ENCODE measurements at regions not wholly inside any gene's neighbourhood (a gene's known extent, or its start where the extent isn't known, plus 50 kb on each side); places are given as distances from the start of the nearest gene placed in this dataset.
A peak's percentile ranks its signal among the peaks of the same experiment; 100 is the strongest.

DNA sequence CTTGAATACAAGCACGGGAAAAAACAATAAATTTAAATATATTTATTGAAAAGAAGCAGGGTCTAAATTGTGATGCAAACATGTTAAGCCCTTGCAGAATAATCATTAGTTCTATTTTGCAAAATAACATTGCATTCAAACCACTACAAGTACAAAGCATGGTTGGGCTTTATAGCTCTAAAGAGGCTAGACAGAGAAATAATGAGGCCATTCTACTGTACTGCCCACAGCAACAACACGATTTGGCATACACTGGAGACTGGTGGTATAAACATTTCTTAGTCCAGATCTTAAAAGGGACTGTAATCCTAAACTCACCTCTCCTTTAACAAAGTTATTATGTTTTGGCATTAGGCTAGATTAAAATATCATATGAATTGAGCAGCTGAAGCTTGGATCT lies 204.3 kb upstream of the LRIG1 start:
- DNase-seq (ENCODE audit: low read depth in 1 of 2, low spot score in 2 of 2) = no peak
- no peaks in the 10 kb centered on the region for H3K4me1 ChIP-seq (replicated peaks)
- H3K4me3 ChIP-seq = no peak overlapping the region
- H3K9me3 ChIP-seq (replicated peaks) = no peaks in the 10 kb centered on the region; the same call in 1 of the 2 replicates
- no peak overlapping the region for H3K27ac ChIP-seq
- H3K36me3 ChIP-seq = no peaks in the 10 kb centered on the region
- no peaks in the 10 kb centered on the region for H3K27me3 ChIP-seq (replicated peaks)

DNA sequence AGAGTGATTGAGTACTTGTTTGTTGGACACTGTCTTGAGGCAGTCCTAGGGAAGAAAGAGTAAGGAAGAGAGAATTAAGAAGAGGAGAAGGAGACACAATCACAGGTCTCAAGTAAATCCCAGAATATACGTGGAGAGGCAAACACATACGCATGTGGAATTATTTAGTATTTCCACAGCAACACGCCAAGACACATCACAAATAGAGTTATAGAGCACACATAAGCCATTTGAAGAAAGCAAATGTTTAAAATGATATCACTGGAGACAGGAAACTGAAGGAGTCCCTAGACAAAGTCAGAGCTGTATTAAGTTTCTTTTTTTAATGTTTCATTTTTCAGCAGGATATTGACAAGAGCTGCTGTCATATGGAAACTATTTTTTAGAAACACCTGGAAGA lies 206.1 kb upstream of the LRIG1 start:
- DNase-seq (ENCODE audit: low read depth in 1 of 2, low spot score in 2 of 2) = no peak
- Histone ChIP-seq H3K27me3 (replicated peaks) (no peaks in the 10 kb centered on the region), H3K4me3 (no peak overlapping the region), H3K36me3 (no peaks in the 10 kb centered on the region), H3K4me1 (replicated peaks) (no peaks in the 10 kb centered on the region), H3K27ac (no peak overlapping the region), H3K9me3 (replicated peaks) (no peaks in the 10 kb centered on the region; the same call in 1 of the 2 replicates)

DNA sequence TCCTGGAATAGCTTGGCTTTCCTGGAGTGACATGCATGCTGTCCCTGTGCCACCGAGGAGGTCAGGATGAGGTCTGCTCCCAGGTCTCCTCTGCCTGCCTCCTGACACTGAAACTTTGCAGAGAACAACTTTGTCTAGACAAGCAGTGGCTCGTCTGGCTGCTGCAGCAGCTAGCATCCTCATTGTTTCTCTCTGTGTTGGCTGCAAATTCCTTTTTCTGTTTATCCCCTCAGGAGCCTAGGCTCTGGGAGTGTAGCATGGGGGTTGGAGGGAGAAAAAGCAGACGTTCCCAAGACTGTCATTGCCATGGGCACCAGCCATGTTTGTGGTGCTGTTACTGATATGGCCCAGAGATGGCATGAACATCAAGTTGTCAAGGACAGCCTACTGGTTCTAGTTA lies 208.7 kb upstream of the LRIG1 start:
- DNase-seq (ENCODE audit: low read depth in 1 of 2, low spot score in 2 of 2) = no peak
- Histone ChIP-seq H3K4me1 (replicated peaks) (no peaks in the 10 kb centered on the region), H3K27me3 (replicated peaks) (no peaks in the 10 kb centered on the region), H3K36me3 (no peaks in the 10 kb centered on the region), H3K27ac (no peak overlapping the region), H3K4me3 (no peak overlapping the region), H3K9me3 (replicated peaks) (no peaks in the 10 kb centered on the region; the same call in 1 of the 2 replicates)

DNA sequence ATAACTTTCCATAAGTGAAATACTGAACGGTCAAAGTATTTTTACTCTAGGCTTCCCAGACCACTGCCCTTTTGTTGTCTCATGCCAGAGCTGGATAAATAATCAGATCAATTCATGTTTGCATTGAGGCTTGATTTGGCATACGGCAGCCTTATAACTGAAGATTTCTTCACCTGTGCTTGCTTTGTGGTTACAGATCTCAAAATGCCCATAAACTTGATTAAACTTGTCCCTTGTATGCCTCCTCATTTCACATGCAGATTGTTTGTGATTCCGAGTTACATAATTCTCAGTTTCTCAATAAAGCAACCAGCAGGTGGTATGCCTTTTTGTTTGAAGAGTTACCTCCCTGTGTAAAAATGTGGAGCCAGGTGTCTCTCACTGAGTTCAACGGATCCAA lies 211.4 kb upstream of the LRIG1 start:
- Histone ChIP-seq H3K4me3 (no peak overlapping the region), H3K27me3 (replicated peaks) (no peaks in the 10 kb centered on the region), H3K27ac (no peak overlapping the region), H3K4me1 (replicated peaks) (no peaks in the 10 kb centered on the region), H3K9me3 (replicated peaks) (no peaks in the 10 kb centered on the region; the same call in 1 of the 2 replicates), H3K36me3 (no peaks in the 10 kb centered on the region)
- DNase-seq (ENCODE audit: low read depth in 1 of 2, low spot score in 2 of 2) = no peak

DNA sequence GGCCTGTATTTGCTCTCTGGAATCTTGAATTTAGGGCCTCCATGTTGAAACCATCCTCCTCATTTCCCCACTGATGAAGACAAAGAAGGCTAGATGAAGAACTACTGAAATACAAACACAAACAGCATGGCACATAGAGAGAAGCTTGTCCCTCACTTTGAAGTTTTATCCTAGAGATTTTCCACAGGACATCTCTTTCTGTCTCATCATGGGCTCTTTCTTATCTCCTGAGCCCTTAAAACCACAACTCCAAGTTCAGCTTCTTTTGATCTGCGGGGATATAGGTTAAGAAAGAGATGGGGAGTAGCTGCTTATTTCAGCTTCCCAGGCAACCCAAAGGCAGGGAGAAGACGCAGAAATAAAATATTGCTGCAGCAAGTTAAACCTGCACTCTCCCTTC lies 213.1 kb upstream of the LRIG1 start:
- H3K9me3 ChIP-seq (replicated peaks) = no peaks in the 10 kb centered on the region
- H3K27me3 ChIP-seq (replicated peaks) = no peaks in the 10 kb centered on the region
- no peaks in the 10 kb centered on the region for H3K4me1 ChIP-seq (replicated peaks)
- no peak for DNase-seq (ENCODE audit: low read depth in 1 of 2, low spot score in 2 of 2)
- no peak overlapping the region for H3K27ac ChIP-seq
- H3K36me3 ChIP-seq = no peaks in the 10 kb centered on the region
- H3K4me3 ChIP-seq = no peak overlapping the region

DNA sequence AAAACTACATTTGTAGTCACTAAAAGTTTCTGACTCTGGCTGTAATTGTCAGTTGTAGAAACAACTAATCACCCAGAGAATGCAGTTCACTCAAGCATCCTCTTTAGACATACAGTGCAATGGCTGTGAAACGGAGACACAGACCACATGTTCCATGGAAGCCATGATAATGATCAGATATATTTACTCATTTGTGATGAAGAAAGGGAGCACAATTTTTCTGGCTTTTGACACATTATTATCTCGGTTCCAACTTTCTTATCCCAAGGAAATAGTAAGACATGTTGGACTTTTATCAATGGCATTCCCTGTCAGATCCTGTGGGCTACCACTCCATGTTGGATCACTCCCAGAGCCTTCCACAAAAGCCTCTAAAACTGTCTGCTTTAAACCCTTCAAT lies 215.0 kb upstream of the LRIG1 start:
- Histone ChIP-seq H3K36me3 (no peaks in the 10 kb centered on the region), H3K4me1 (replicated peaks) (no peaks in the 10 kb centered on the region), H3K9me3 (replicated peaks) (no peaks in the 10 kb centered on the region), H3K27ac (no peak overlapping the region), H3K27me3 (replicated peaks) (no peaks in the 10 kb centered on the region), H3K4me3 (no peak overlapping the region)
- no peak for DNase-seq (ENCODE audit: low read depth in 1 of 2, low spot score in 2 of 2)

DNA sequence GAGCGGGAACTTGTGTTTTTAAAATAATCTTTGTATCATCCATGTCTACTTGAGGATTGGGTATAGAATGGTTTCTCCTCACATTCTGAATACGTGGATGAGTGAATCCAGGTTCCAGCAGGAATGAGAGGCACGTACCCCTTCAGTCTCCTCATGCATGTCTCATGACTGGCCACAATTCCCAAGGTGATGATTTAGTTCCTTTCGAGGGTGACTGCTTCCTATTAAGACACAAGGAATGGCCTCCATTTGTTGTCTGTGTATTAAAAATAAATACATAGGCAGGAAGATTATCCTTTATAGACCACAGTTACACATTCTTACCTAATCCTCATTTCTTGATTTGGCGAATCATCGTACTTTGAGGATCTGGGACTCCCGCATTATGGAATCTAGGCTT lies 217.0 kb upstream of the LRIG1 start:
- Histone ChIP-seq H3K27me3 (replicated peaks) (no peaks in the 10 kb centered on the region), H3K36me3 (no peaks in the 10 kb centered on the region), H3K4me1 (replicated peaks) (peaks cover 5% of the 10 kb centered on the region; the same call in 1 of the 2 replicates), H3K4me3 (no peak overlapping the region), H3K9me3 (replicated peaks) (no peaks in the 10 kb centered on the region), H3K27ac (no peak overlapping the region)
- DNase-seq (ENCODE audit: low read depth in 1 of 2, low spot score in 2 of 2) = no peak

DNA sequence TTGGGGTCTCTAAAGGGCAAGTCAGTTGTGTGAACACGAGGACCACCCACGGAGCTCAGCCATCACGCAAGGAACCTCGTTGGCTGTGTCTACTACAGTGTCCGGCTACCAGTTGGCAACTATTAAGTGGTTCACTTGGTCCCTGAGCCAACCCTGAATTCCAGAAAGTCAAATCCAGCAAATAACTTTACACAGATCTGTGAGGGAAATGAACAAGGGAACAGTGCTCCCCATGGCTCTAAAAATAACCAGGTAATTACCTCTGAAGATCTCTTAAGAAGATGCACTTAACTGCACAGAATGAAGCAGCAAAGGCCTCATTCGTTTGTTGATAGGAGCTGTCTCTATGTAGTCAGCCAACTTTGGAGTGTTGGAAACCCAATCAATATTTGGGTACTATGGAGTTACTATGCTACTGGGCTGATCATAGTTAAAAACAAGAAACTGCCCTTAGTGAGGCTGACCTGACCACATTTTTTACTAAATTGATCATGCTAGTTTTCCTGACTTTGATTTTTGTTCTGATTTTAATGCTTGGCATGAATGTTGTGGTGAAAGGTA lies 219.1 kb upstream of the LRIG1 start:
- H3K36me3 ChIP-seq = no peaks in the 10 kb centered on the region
- no peaks in the 10 kb centered on the region for H3K9me3 ChIP-seq (replicated peaks)
- H3K27ac ChIP-seq = no peak overlapping the region
- H3K4me1 ChIP-seq (replicated peaks) = peaks cover 9% of the 10 kb centered on the region; the same call in 1 of the 2 replicates
- no peak for DNase-seq (ENCODE audit: low read depth in 1 of 2, low spot score in 2 of 2)
- no peak overlapping the region for H3K4me3 ChIP-seq
- no peaks in the 10 kb centered on the region for H3K27me3 ChIP-seq (replicated peaks)

DNA sequence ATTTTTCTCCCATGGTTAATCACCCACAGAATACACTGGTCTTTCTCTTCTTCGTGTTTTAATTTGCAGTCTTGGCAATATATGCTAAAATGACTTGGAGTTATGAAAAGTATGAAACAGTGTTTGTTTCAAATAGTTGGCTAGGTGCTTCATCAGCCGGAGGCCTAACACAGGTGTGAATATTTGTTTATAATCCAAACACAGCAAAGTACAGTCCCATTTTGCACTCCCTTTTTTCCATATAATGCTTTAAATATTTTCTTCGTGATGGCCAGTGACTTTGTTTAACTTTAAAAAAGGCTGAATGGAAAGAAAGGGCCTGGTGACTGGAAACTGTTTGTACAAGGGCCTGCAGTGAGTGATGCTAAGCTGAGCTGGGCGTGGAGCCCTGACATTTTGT lies 219.7 kb upstream of the LRIG1 start:
- H3K27ac ChIP-seq = no peak overlapping the region
- H3K4me1 ChIP-seq (replicated peaks) = peaks cover 9% of the 10 kb centered on the region; the same call in 1 of the 2 replicates
- no peaks in the 10 kb centered on the region for H3K36me3 ChIP-seq
- H3K27me3 ChIP-seq (replicated peaks) = no peaks in the 10 kb centered on the region
- no peak for DNase-seq (ENCODE audit: low read depth in 1 of 2, low spot score in 2 of 2)
- no peaks in the 10 kb centered on the region for H3K9me3 ChIP-seq (replicated peaks)
- H3K4me3 ChIP-seq = no peak overlapping the region

DNA sequence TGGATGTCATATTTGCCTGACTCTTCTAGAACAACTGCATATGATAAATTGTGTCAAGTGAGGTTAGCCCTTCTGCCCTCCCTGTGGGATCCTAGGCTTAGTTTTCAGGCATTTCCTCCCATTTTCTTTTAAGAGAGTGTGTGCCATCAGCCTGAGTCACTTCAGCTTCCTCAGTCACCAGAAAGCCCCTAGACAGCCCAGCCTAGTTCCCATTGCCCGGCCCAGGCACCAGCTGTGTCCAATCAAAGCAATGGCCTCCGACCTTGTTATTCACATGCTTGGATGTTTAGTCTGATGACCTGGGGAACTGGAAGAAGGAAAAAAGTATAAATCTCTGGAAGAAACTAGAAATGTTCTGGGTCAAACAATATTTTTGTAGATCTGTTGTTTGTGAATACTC lies 221.9 kb upstream of the LRIG1 start:
- H3K9me3 ChIP-seq (replicated peaks) = no peaks in the 10 kb centered on the region
- H3K36me3 ChIP-seq = no peaks in the 10 kb centered on the region
- DNase-seq (ENCODE audit: low read depth in 1 of 2, low spot score in 2 of 2) = peak; percentile 20 to 48
- no peak overlapping the region for H3K27ac ChIP-seq
- H3K4me3 ChIP-seq = no peak overlapping the region
- H3K27me3 ChIP-seq (replicated peaks) = no peaks in the 10 kb centered on the region
- peaks cover 9% of the 10 kb centered on the region; the same call in 1 of the 2 replicates for H3K4me1 ChIP-seq (replicated peaks)

DNA sequence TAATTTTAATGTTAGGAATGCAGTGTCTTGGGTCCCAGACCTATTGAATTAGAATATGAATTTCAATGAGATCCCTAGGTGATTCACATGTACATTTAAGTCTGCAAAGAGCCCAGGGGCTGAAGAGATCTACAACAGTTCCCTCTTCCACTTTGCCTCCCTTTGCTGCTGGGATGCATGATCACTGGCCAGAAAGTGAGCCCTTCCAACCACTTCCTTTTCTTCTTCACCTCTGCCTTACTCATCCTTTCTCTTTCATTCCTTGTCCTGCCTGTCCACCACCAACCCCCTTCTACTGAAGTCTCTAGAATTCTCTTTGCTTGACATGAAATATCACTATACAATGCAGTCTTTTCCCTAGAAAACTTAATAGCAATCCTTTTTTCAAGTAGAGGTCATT lies 222.4 kb upstream of the LRIG1 start:
- Histone ChIP-seq H3K9me3 (replicated peaks) (no peaks in the 10 kb centered on the region), H3K27me3 (replicated peaks) (no peaks in the 10 kb centered on the region), H3K36me3 (no peaks in the 10 kb centered on the region), H3K27ac (no peak overlapping the region), H3K4me3 (no peak overlapping the region), H3K4me1 (replicated peaks) (peaks cover 9% of the 10 kb centered on the region; the same call in 1 of the 2 replicates)
- DNase-seq (ENCODE audit: low read depth in 1 of 2, low spot score in 2 of 2) = no peak

DNA sequence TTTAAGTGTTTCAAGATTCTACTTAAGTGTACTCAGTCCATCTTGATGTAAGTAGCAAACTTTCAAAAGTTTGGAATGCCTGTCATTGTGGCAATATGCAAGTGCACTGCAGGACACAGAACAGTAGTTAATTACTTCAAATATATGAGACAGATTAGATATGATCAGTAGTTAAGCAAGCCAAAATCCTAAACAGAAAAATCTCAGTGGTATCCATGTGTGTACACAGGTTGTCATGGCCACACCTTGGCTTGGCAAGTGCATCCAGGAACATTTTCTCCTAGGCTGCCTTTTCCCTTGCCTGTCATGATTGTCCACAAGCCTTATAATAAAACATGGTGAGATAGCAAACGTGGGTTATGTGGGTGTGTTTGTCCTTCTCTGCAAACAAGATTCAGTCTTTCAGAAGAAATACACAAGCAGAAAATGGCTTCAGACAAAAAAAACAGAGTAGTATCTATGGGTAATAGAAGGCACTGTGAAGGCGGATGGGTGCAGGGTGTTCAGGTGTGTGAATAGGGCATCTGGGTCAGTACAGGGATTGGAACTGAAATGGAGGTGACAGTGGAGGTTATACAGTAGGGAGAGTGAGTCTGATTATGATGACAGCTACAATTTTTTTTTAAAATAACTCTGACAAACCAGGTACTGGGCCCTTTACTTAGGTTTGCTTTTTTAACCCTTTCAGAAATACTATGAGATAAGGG lies 229.0 kb upstream of the LRIG1 start:
- Histone ChIP-seq H3K27ac (no peak overlapping the region), H3K9me3 (replicated peaks) (no peaks in the 10 kb centered on the region), H3K4me3 (no peak overlapping the region), H3K36me3 (no peaks in the 10 kb centered on the region), H3K4me1 (replicated peaks) (no peaks in the 10 kb centered on the region), H3K27me3 (replicated peaks) (no peaks in the 10 kb centered on the region)
- no peak for DNase-seq (ENCODE audit: low read depth in 1 of 2, low spot score in 2 of 2)

DNA sequence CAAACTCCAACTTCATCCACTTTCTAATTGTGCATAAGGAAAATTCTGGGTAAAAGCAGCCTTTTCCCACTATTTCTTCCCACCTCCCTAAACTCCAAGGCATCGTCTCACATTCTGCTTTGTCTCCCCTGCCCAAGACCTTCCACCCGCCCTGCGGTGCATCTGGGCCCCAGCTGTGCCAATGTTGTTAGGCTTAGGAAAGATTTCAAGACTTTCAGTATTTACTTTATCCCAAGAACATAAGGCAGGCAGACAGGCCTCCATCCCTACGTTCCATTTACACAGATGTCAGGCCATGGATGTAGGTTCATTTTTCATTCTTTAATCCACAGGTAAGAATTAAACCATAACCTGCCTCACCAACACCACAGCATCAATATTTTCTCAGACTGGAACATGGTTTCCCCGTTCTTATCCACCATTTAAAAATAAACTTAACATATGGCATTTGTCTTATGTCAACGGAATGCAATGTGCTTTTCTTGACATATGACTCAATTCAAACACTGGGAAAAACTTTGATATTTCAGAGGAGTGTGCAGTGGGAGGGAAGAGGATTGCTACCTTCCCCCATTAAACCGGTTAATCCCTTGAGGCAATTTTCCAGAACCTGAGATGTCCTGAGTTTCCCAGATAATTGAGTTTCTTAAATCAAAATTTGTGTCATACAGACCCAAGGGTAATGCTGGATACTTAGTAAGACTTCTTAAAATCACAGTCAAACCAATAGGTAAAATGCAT lies 238.0 kb upstream of the LRIG1 start:
- Histone ChIP-seq H3K27me3 (replicated peaks) (no peaks in the 10 kb centered on the region), H3K36me3 (no peaks in the 10 kb centered on the region), H3K27ac (no peak overlapping the region), H3K9me3 (replicated peaks) (no peaks in the 10 kb centered on the region), H3K4me1 (replicated peaks) (peaks cover 7% of the 10 kb centered on the region; the same call in 1 of the 2 replicates), H3K4me3 (no peak overlapping the region)
- no peak for DNase-seq (ENCODE audit: low read depth in 1 of 2, low spot score in 2 of 2)

DNA sequence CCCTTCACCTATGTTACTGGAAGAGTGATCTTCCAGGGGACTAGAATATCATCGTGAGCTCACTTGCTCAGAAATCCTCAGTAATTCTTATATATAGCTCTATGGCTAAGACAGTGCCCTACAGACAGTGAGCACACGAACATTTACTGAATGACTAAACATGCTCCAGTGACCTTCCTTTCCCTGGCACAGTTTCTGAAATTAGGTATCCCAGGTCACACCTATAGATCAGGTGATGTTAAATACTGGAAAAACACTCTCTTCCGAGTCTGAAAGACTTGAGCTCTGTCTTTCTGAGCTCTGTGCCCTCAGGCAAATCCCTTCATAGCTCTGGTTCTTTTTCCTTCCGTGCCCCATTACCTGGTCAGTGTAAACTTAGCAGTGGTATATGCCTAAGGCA lies 239.4 kb upstream of the LRIG1 start:
- no peak for DNase-seq (ENCODE audit: low read depth in 1 of 2, low spot score in 2 of 2)
- no peak overlapping the region for H3K4me3 ChIP-seq
- H3K27ac ChIP-seq = no peak overlapping the region
- no peaks in the 10 kb centered on the region for H3K9me3 ChIP-seq (replicated peaks)
- no peaks in the 10 kb centered on the region for H3K36me3 ChIP-seq
- H3K27me3 ChIP-seq (replicated peaks) = no peaks in the 10 kb centered on the region
- peaks cover 7% of the 10 kb centered on the region; the same call in 1 of the 2 replicates for H3K4me1 ChIP-seq (replicated peaks)

Measured in SJSA1 (cell line).